ENCODE measurements at regions not wholly inside any gene's neighbourhood (a gene's known extent, or its start where the extent isn't known, plus 50 kb on each side); places are given as distances from the start of the nearest gene placed in this dataset.

- DNase-seq (ENCODE audit: low read depth, low spot score) (no peak), ATAC-seq (no peak)
- CTCF ChIA-PET, result no interaction called here
- H3K4me1 ChIP-seq (ENCODE audit: control insufficient read depth, insufficient read depth, low read length), result no peaks in the 10 kb centered on the region
- POLR2A ChIA-PET, result no interaction called here
- no peaks in the 10 kb centered on the region for H3K36me3 ChIP-seq (ENCODE audit: control insufficient read depth, insufficient read depth, low read length)
- no TSS peak for BruUV-seq (replicated peaks)
- no peak overlapping the region for H3K4me3 ChIP-seq (ENCODE audit: low read depth in 2 of 2, low read length in 2 of 2)
- intact Hi-C loops (cut with micrococcal nuclease; ENCODE audit: unreplicated experiment) (no loop called here), in situ Hi-C loops (cut with HindIII; ENCODE audit: low pct_unique_long_range_greater_than_20kb, low sequenced_read_pairs) (no loop called here)
- TF ChIP-seq CTCF (IDR thresholded peaks at IDR 0.05) (no peak), REST (IDR thresholded peaks at IDR 0.05; ENCODE audit: insufficient read depth in 1 of 2, low read depth in 2 of 2, low read length in 1 of 2) (no peak), POLR2AphosphoS5 (IDR thresholded peaks at IDR 0.05; ENCODE audit: low read depth, low read length) (no peak)
- no peaks in the 10 kb centered on the region for H3K27me3 ChIP-seq (ENCODE audit: control insufficient read depth, insufficient read depth, low read length)
- H3K9me3 ChIP-seq (ENCODE audit: control insufficient read depth, insufficient read depth, low read depth, low read length), result peaks cover 8% of the 10 kb centered on the region; the same call in 1 of the 2 replicates
- no peak overlapping the region for H3K27ac ChIP-seq (ENCODE audit: low read length)
Measured at GRCh38 chr10:21055339-21056135, 158.4 kb upstream of the NEBL start.

- Histone ChIP-seq H3K4me3 (ENCODE audit: low read depth in 2 of 2, low read length in 2 of 2) (no peak overlapping the region), H3K36me3 (ENCODE audit: control insufficient read depth, insufficient read depth, low read length) (no peaks in the 10 kb centered on the region), H3K9me3 (ENCODE audit: control insufficient read depth, insufficient read depth, low read depth, low read length) (peaks cover 5% of the 10 kb centered on the region; the same call in 1 of the 2 replicates), H3K27me3 (ENCODE audit: control insufficient read depth, insufficient read depth, low read length) (no peaks in the 10 kb centered on the region), H3K4me1 (ENCODE audit: control insufficient read depth, insufficient read depth, low read length) (no peaks in the 10 kb centered on the region), H3K27ac (ENCODE audit: low read length) (no peak overlapping the region)
- in situ Hi-C loops (cut with HindIII; ENCODE audit: low pct_unique_long_range_greater_than_20kb, low sequenced_read_pairs) (no loop called here), intact Hi-C loops (cut with micrococcal nuclease; ENCODE audit: unreplicated experiment) (no loop called here)
- ATAC-seq (no peak), DNase-seq (ENCODE audit: low read depth, low spot score) (no peak)
- CTCF ChIA-PET, result no interaction called here
- TF ChIP-seq TCF7L2 (IDR thresholded peaks at IDR 0.05; ENCODE audit: low read depth, low read length), result no peak
- no peak for TF ChIP-seq REST (IDR thresholded peaks at IDR 0.05; ENCODE audit: insufficient read depth in 1 of 2, low read depth in 2 of 2, low read length in 1 of 2)
- TF ChIP-seq CTCF (IDR thresholded peaks at IDR 0.05), result no peak
- no peak for TF ChIP-seq SIN3A (IDR thresholded peaks at IDR 0.05; ENCODE audit: borderline replicate concordance, insufficient read depth, low read depth, low read length)
- TF ChIP-seq POLR2AphosphoS5 (IDR thresholded peaks at IDR 0.05; ENCODE audit: low read depth, low read length), result no peak
- POLR2A ChIA-PET, result no interaction called here
- BruUV-seq (replicated peaks), result no TSS peak
Measured at GRCh38 chr10:21053953-21054690, 157.0 kb upstream of the NEBL start.
